ENCODE measurements at regions not wholly inside any gene's neighbourhood (a gene's known extent, or its start where the extent isn't known, plus 50 kb on each side); places are given as distances from the start of the nearest gene placed in this dataset.

DNA sequence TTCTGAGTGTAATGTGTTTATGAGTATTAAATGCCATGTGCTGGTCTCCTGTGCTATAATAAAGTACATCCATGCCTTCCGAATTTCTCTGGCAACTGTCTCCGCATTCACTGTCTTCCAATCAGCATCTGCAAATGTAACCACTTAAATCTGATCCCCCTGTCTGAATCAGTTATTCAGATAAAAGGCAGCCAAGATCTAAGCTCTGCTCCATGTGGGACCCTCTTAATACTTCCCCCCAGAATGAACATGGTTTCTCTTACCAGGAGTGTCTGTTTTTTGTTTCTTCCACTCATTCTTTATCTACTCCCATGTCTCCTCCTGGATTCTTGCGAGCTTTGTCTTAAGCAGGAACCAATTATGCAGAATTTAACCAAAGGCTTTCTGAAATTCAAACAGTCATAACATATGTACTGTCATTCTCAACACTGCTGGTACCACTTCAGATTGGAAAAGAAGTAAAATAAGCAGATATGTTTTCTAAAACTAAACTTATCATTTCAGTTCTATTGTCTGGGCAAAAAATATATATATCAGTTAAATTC is 996.7 kb upstream of the FLRT2 start (continued):
- TF ChIP-seq CTCF (conservative IDR thresholded peaks at IDR 0.05; ENCODE audit: low read depth in 2 of 2) = no peak
- TF ChIP-seq NANOG (IDR thresholded peaks at IDR 0.05; ENCODE audit: borderline replicate concordance) = no peak
- TF ChIP-seq, protein P1, sequence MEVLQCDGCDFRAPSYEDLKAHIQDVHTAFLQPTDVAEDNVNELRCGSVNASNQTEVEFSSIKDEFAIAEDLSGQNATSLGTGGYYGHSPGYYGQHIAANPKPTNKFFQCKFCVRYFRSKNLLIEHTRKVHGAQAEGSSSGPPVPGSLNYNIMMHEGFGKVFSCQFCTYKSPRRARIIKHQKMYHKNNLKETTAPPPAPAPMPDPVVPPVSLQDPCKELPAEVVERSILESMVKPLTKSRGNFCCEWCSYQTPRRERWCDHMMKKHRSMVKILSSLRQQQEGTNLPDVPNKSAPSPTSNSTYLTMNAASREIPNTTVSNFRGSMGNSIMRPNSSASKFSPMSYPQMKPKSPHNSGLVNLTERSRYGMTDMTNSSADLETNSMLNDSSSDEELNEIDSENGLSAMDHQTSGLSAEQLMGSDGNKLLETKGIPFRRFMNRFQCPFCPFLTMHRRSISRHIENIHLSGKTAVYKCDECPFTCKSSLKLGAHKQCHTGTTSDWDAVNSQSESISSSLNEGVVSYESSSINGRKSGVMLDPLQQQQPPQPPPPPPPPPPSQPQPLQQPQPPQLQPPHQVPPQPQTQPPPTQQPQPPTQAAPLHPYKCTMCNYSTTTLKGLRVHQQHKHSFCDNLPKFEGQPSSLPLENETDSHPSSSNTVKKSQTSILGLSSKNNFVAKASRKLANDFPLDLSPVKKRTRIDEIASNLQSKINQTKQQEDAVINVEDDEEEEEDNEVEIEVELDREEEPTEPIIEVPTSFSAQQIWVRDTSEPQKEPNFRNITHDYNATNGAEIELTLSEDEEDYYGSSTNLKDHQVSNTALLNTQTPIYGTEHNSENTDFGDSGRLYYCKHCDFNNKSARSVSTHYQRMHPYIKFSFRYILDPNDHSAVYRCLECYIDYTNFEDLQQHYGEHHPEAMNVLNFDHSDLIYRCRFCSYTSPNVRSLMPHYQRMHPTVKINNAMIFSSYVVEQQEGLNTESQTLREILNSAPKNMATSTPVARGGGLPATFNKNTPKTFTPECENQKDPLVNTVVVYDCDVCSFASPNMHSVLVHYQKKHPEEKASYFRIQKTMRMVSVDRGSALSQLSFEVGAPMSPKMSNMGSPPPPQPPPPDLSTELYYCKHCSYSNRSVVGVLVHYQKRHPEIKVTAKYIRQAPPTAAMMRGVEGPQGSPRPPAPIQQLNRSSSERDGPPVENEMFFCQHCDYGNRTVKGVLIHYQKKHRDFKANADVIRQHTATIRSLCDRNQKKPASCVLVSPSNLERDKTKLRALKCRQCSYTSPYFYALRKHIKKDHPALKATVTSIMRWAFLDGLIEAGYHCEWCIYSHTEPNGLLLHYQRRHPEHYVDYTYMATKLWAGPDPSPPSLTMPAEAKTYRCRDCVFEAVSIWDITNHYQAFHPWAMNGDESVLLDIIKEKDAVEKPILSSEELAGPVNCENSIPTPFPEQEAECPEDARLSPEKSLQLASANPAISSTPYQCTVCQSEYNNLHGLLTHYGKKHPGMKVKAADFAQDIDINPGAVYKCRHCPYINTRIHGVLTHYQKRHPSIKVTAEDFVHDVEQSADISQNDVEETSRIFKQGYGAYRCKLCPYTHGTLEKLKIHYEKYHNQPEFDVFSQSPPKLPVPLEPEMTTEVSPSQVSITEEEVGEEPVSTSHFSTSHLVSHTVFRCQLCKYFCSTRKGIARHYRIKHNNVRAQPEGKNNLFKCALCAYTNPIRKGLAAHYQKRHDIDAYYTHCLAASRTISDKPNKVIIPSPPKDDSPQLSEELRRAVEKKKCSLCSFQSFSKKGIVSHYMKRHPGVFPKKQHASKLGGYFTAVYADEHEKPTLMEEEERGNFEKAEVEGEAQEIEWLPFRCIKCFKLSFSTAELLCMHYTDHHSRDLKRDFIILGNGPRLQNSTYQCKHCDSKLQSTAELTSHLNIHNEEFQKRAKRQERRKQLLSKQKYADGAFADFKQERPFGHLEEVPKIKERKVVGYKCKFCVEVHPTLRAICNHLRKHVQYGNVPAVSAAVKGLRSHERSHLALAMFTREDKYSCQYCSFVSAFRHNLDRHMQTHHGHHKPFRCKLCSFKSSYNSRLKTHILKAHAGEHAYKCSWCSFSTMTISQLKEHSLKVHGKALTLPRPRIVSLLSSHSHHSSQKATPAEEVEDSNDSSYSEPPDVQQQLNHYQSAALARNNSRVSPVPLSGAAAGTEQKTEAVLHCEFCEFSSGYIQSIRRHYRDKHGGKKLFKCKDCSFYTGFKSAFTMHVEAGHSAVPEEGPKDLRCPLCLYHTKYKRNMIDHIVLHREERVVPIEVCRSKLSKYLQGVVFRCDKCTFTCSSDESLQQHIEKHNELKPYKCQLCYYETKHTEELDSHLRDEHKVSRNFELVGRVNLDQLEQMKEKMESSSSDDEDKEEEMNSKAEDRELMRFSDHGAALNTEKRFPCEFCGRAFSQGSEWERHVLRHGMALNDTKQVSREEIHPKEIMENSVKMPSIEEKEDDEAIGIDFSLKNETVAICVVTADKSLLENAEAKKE (CRISPR knock-in tag; IDR thresholded peaks at IDR 0.05) = no peak

GRCh38 chr14:84533791-84534190 is 996.2 kb upstream of the FLRT2 start:
- Histone ChIP-seq H3K4me1 (ENCODE audit: insufficient read depth) (peaks cover 10% of the 10 kb centered on the region; the same call in 1 of the 2 replicates), H3K9me2 (ENCODE audit: insufficient read depth) (no peaks in the 10 kb centered on the region), H3K79me2 (replicated peaks; ENCODE audit: insufficient read depth) (no peaks in the 10 kb centered on the region), H3K27me3 (ENCODE audit: insufficient read depth) (no peaks in the 10 kb centered on the region), H2AFZ (no peak overlapping the region), H3K27ac (ENCODE audit: low read depth) (no peak overlapping the region), H3K4me3 (no peak overlapping the region), H3K36me3 (ENCODE audit: insufficient read depth) (no peaks in the 10 kb centered on the region), H3F3A (replicated peaks; ENCODE audit: low read depth) (no peaks in the 10 kb centered on the region), H3K4me2 (no peak overlapping the region), H4K20me1 (replicated peaks; ENCODE audit: insufficient read depth) (no peaks in the 10 kb centered on the region)
- no peaks in the 10 kb centered on the region for H3K36me3 Mint-ChIP-seq (ENCODE audit: low read depth)
- TF ChIP-seq, protein P1 (CRISPR knock-in tag; IDR thresholded peaks at IDR 0.05) = no peak
- ATAC-seq (no peak), DNase-seq (ENCODE audit: low spot score) (no peak)
- no peak overlapping the region for H3K4me3 Mint-ChIP-seq
- H3K4me1 Mint-ChIP-seq = peaks cover 17% of the 10 kb centered on the region
- H3K9me3 Mint-ChIP-seq = no peaks in the 10 kb centered on the region; the same call in 2 of the 3 replicates
- H3K27me3 Mint-ChIP-seq (ENCODE audit: insufficient read depth, low read depth, poor library complexity) = no peaks in the 10 kb centered on the region
- H3K27ac Mint-ChIP-seq = no peak overlapping the region

Data from GM23338 (cell line).